Lung microvascular endothelial cell (primary cell): ENCODE measurements at regions not wholly inside any gene's neighbourhood (a gene's known extent, or its start where the extent isn't known, plus 50 kb on each side); places are given as distances from the start of the nearest gene placed in this dataset.
"Not testable (repeated sequence)": the region's sequence is repeated elsewhere in the genome, so short reads cannot be mapped to it uniquely, and the experiment has no call there.

ENCODE experiments used
- DNase-seq, 2 donors: peaks; one replicate each; pipeline versions ENCODE4 v3.0.0 to v3.0.0-alpha.2; 2010; ENCODE audit warnings: low read depth in 2 of 2

DNA sequence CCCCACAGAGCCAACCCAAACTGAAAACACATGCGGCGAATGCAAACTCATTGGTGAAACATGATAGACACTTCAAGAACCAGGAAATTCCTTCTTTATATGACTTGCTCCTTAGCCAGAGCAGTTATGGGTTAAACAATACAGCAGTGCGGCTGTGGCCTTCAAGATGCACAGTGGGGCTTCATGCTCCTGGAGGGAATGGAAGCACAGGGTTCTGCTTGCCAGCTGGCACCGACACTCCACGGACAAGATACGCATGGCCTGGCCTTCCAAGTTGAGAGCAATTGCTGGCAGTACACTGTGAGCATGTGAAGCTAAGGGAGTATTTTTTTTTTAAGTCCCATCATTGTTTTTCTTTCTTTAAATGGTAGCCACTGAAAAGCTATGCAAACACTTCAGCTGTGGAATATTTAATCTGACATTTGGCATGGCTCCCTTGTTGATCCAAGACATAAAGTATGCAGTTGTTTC lies 451.6 kb upstream of the CD180 start:
- no peak for DNase-seq

DNA sequence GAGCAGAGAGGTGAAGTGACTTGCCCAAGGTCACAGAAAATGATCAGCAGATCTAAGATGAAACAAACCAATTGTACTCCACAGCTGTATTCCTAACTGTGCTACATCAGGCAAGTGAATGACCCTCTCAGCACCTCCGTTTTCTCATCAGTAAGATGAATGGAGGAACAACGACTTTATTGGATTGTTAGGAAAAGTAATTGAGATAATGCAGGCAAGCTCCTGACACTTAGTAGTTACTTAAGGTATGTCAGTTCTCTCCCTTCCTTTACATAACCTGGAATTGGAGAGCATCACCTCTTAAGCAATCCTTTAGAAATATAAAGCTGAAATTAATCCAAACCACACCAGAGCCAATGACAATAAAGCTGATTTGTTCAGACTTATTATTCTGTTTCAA lies 451.2 kb upstream of the CD180 start:
- no peak for DNase-seq

DNA sequence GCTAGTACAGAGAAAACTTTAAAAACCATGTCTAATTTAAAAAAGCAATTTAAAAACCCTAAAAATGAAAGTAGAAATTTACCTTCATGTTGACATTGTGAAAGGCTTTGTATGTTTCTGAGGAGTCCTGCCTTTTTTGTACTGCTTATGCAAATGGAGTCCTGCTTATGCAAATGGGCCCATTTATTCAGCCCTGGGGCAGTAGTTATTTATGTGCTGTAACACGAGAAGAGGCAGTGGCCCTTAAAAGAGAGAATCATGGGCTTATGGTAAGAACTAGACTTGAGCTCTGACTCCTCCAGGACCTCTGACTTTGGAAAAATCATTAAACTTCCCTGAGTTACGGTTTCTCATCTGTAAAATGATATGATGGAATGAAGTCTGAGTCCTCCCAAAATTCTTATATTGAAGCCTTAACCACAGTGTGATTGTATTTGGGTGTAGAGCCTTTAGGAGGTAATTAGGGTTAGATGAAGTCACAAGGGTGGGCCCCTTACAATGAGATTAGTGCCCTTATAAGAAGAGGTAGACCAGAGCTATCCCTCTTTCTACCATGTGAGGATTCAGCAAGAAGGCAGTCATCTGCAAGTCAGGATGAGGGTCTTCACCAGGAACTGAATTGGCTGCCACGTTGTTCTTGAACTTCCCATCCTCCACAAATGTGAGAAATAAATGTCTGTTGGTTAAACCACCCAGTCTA lies 447.8 kb upstream of the CD180 start:
- DNase-seq, result no peak

GRCh38 chr5:67643536-67643935 lies 446.9 kb upstream of the CD180 start:
- DNase-seq, result no peak

DNA sequence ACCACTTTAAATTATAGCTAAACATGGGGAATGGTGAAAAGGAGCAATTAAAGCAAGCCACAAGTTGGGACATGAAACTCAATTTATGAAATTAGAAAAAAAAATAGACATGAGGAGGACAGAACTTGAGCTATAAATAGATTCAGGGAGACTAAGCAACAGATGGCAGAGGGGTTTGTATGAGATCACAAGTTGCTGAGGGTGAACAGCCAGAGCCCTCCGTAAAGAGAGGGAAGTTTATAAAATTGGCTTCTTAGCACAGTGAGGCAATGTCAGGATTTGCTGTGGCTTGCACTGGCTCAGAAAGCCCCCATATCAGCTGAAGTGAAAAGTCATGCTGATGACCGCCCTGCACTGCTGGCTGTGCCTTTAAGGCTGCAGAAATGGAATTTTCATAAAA lies 443.4 kb upstream of the CD180 start:
- DNase-seq, result no peak

DNA sequence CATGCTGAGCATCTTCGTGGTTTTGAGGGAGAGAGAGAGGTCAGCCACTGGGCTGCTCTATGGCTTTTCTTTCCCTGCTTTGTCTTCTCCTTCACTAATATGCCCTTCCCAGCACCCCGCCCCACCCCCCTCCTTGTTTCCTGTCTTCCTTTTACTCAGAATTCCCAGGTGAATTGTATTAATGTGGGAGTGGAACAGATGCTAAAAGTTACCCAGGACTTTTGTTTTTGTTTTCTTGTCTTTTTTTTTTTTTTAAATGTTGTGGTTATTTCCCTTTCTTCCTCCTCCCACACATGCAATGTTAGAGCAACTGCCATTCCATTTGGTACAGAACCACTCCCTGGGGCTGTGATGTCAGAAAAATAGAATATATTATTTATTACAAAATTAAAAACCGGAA lies 442.7 kb upstream of the CD180 start:
- DNase-seq, result no peak

- no peak for DNase-seq
Observed at GRCh38 chr5:67636850-67637524, 440.4 kb upstream of the CD180 start.

GRCh38 chr5:67636091-67636490 lies 439.5 kb upstream of the CD180 start:
- no peak for DNase-seq

- DNase-seq, result not testable (repeated sequence)
Observed at GRCh38 chr5:67627079-67627478, 430.5 kb upstream of the CD180 start.

GRCh38 chr5:67623078-67623477 lies 426.5 kb upstream of the CD180 start:
- no peak for DNase-seq

DNA sequence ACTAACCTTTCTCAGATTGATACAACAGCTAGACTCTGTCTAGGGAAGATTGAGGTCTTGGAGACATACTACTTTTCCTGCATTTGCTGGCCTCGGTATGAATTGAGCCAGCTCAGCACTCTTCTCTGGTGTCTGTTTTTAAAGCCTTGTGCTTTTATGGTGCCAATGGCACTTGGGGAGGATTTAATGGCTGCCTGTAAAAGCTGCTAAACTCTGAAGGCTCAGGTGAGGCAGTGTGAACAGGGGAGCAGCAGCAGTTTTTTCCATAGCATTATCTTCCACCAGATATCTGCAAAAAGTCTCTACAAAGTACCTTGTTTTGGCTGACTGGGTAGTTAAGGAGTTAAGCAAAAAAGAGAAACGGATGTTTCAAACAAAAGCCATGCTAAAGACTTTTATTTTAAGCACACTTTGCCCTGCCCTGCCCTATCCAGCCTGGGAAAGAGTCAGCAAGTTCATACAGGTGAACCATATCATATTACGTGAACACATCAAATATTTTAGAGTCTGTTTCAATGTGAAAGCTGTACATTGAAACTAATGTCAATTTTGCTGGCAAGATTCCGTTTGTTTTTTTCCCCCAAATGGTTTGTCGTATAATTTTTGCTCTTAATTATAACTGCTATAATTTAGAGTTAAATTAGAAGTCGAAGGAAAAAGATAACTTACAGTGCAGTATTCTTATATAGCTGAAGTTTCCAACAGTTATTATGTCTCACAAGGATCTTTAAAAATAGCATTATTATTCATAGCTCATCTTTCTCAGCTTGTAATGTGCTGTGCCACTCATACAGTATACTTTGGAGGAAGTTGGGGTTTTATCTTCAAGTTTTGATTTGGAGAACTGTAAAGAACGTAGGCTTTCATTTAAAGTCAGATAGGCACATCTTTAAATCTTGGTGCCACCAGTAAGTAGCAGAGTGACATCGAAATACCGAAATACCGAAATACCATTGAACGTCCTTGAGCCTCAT lies 424.1 kb upstream of the CD180 start:
- no peak for DNase-seq

GRCh38 chr5:67619636-67620035 lies 423.0 kb upstream of the CD180 start:
- DNase-seq, result no peak

- no peak for DNase-seq
Observed at GRCh38 chr5:67619235-67619634, 422.6 kb upstream of the CD180 start.

DNA sequence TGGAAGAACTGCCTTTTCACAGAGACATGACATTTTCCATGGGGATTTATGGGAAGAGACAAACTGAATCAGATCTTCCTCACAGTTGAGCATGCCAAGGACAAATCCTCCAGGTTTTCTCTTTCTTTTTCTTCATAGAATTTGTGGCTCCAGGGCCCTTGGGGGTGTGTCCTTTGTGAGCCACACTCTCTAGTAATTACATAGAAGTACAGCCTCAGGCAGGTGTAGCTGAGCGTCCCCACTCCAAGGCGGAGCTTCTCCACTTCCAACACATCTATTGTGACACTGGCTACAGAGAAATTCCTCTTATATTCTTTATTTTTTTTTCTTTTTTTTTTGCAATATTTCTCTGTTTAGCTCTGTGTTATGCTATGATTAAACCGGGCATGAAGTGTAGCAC lies 420.5 kb upstream of the CD180 start:
- no peak for DNase-seq

- no peak for DNase-seq
Observed at GRCh38 chr5:67612961-67613360, 416.4 kb upstream of the CD180 start.

DNA sequence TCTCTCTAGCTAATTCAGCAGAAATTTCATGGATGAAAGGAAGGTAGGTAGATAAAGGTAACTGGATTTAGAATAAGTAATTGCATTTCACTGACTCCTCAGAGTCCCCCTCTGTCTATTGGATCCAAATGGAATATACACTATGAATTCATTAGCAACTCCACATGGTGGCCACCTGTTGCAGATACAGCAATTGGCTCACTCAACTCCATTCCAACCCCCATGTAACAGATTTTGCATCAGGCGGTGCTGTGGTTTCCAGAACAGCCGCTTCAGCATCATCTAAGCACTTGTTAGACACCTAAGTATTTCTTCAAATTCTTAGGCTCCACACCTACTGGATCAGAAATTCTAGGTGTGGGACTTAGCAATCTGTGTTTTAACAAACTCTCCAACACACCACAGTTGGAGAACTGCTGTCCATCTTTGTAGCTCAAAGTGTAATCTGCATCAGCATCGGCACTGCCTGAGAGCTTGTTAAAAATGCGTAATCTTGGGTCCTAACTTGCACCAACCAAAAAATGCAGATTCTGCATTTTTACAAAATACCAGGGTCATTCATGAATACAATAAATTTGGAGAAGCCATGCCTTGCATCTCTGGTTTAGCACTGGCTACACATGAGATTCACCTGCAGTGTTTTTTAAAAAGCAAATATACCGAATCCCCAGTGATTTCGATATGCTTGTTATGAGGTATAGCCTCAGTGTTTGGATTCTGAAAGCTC lies 413.8 kb upstream of the CD180 start:
- no peak for DNase-seq

DNA sequence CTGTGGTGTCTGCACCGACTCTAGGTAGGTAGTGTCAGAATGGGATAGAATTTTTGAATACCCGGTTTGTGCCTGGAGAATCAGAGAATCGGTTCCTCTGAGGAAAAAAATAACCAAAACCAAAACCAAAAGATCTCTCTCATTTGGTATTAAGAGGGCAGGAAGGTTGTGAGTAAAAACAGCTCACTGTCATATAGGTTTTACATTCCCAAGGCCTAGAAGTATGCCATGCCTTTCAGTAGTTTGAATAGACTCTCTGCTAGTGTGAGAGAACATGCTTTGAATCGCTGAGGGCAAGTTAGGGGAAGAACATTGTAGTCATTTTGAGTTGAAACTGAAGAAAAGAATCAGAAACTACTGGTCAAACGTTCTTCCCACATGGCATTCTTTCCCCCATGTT lies 411.4 kb upstream of the CD180 start:
- DNase-seq, result no peak

DNA sequence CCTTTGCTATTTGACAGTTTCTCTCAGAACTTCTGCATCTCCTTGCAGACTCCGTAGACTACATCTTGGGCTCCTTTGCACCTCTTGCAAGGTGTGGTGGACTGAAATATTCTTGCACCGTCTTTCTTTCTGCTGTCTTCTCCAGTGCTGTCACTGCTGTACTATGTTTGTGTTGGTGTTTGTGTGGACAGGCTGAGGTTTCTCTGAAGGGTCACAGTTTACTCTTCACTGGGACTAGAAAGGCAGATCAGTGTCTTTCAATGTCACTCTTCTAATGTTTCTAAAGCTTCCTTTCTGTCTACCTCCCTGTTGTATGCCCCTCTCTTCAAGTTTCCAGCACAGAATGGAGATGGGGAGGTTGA lies 410.0 kb upstream of the CD180 start:
- DNase-seq, result no peak

- no peak for DNase-seq
Observed at GRCh38 chr5:67605730-67606585, 409.4 kb upstream of the CD180 start.

DNA sequence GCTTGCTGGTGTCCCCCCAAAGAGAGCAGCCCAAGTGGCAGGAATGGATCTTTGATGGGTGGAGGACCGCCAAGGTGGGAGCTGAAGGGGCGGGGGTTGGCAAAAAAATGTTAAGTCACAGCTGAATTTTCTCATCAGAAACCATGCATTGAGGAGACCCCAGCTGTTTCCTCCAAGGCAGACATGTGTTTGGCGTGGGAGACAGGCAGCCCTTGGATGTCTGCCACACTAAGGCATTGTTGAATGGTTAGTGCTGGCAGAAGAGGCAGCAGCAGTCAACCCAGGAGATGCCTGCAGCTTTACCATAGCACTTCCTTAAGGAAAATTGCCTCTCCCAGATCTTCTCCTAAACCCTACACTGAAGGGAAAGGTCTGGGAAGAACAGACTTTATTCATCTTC lies 394.9 kb upstream of the CD180 start:
- DNase-seq, result peak in 1 of 2 donors; percentile 19

GRCh38 chr5:67588389-67588788 lies 391.8 kb upstream of the CD180 start:
- no peak for DNase-seq
